ENCODE measurements at regions not wholly inside any gene's neighbourhood (a gene's known extent, or its start where the extent isn't known, plus 50 kb on each side); places are given as distances from the start of the nearest gene placed in this dataset.

- Mint-ChIP-seq H3K27ac (peak overlapping the region; percentile 81 to 91 (median 90)), H3K4me1 (peaks cover 64% of the 10 kb centered on the region), H3K36me3 (ENCODE audit: low read depth) (peaks cover 5% of the 10 kb centered on the region), H3K27me3 (ENCODE audit: low read depth) (no peaks in the 10 kb centered on the region), H3K4me3 (peak overlapping the region in 1 of 3 experiments; percentile 5), H3K9me3 (no peaks in the 10 kb centered on the region)
- no peak for TF ChIP-seq CTCF (IDR thresholded peaks at IDR 0.05; ENCODE audit: unreplicated experiment in 3 of 3)
Measured at GRCh38 chr9:127557998-127558546, 54.0 kb upstream of the STXBP1 start.

GRCh38 chr9:127558581-127559246 lies 53.4 kb upstream of the STXBP1 start:
- no peak for TF ChIP-seq CTCF (IDR thresholded peaks at IDR 0.05; ENCODE audit: unreplicated experiment in 3 of 3)
- peak overlapping the region; percentile 81 to 91 (median 90) for H3K27ac Mint-ChIP-seq
- H3K4me3 Mint-ChIP-seq: peak overlapping the region; percentile 1 to 35 (median 1)
- H3K4me1 Mint-ChIP-seq: peaks cover 66% of the 10 kb centered on the region
- no peaks in the 10 kb centered on the region for H3K9me3 Mint-ChIP-seq
- H3K27me3 Mint-ChIP-seq (ENCODE audit: low read depth): no peaks in the 10 kb centered on the region
- H3K36me3 Mint-ChIP-seq (ENCODE audit: low read depth): peaks cover 5% of the 10 kb centered on the region

GRCh38 chr9:127559247-127559680 lies 52.8 kb upstream of the STXBP1 start:
- no peaks in the 10 kb centered on the region for H3K9me3 Mint-ChIP-seq
- H3K4me1 Mint-ChIP-seq: peaks cover 66% of the 10 kb centered on the region
- H3K36me3 Mint-ChIP-seq (ENCODE audit: low read depth): peaks cover 5% of the 10 kb centered on the region
- peak overlapping the region; percentile 81 to 91 (median 90) for H3K27ac Mint-ChIP-seq
- H3K4me3 Mint-ChIP-seq: no peak overlapping the region
- H3K27me3 Mint-ChIP-seq (ENCODE audit: low read depth): no peaks in the 10 kb centered on the region
- no peak for TF ChIP-seq CTCF (IDR thresholded peaks at IDR 0.05; ENCODE audit: unreplicated experiment in 3 of 3)

GRCh38 chr9:127561491-127562278 lies 50.4 kb upstream of the STXBP1 start:
- Mint-ChIP-seq H3K4me3 (peak overlapping the region in 1 of 3 experiments; percentile 10), H3K27me3 (ENCODE audit: low read depth) (no peaks in the 10 kb centered on the region), H3K9me3 (no peaks in the 10 kb centered on the region), H3K4me1 (peaks cover 50% of the 10 kb centered on the region), H3K36me3 (ENCODE audit: low read depth) (peaks cover 5% of the 10 kb centered on the region), H3K27ac (peak overlapping the region; percentile 82 to 91 (median 88))
- TF ChIP-seq CTCF (IDR thresholded peaks at IDR 0.05; ENCODE audit: unreplicated experiment in 3 of 3): no peak

Measured in nephron (organoid).